PC-3 (cell line): ENCODE measurements at regions not wholly inside any gene's neighbourhood (a gene's known extent, or its start where the extent isn't known, plus 50 kb on each side); places are given as distances from the start of the nearest gene placed in this dataset.

Experiments used
- ATAC-seq: fragments of 200-7000 bp; cut with Tn5 transposase; 2 replicates; pipeline ENCODE4 v1.9.1; 2020; ENCODE audit warnings: mild to moderate bottlenecking, moderate library complexity
- BruUV-seq: library from RNA; stranded (reverse); fragments of 400-500 nt; replicated peaks from 2 replicates; lab custom pipeline; 2021; lab: Mats Ljungman, UMichigan
- CTCF ChIA-PET: fragments of 300-600 bp; sonication (Branson Sonifier 250); formaldehyde crosslinking; loops from one replicate; lab custom pipeline; 2022; ENCODE audit warnings: antibody characterized with exemption; lab: Charles Lee
- POLR2A ChIA-PET: fragments of 300-600 bp; sonication (Branson Sonifier 250); formaldehyde crosslinking; loops from one replicate; lab custom pipeline; 2022; ENCODE audit warnings: antibody characterized with exemption; ENCODE audit not compliant: unreplicated experiment; lab: Charles Lee
- DNase-seq: peaks from one replicate; pipeline ENCODE4 v3.0.0-alpha.2; 2015
- H2AFZ ChIP-seq: fragments of 300-600 bp; sonication (generic); 2 replicates; pipeline ENCODE4 v1.6.0; 2016; ENCODE audit warnings: antibody characterized with exemption, low read length
- H3F3A ChIP-seq: fragments of 300-600 bp; sonication (generic); one replicate; pipeline ENCODE4 v1.6.0; 2017; ENCODE audit warnings: antibody characterized with exemption, low read length, control low read depth, mild to moderate bottlenecking; ENCODE audit not compliant: unreplicated experiment
- H3K27ac ChIP-seq: fragments of 300-600 bp; sonication (generic); 2 replicates; pipeline ENCODE4 v1.5.1; 2016; ENCODE audit warnings: mild to moderate bottlenecking, low read length
- H3K27me3 ChIP-seq: fragments of 300-600 bp; sonication (generic); 2 replicates; pipeline ENCODE4 v1.6.1; 2016; ENCODE audit warnings: low read length, mixed read lengths
- H3K36me3 ChIP-seq: fragments of 300-600 bp; sonication (generic); 2 replicates; pipeline ENCODE4 v1.6.1; 2016; ENCODE audit warnings: low read depth, mixed run types, low read length, mixed read lengths
- H3K4me1 ChIP-seq: fragments of 300-600 bp; sonication (generic); 2 replicates; pipeline ENCODE4 v1.5.1; 2016; ENCODE audit warnings: low read length; ENCODE audit not compliant: insufficient read depth
- H3K4me2 ChIP-seq: fragments of 300-600 bp; sonication (generic); 2 replicates; pipeline ENCODE4 v1.6.0; 2016; ENCODE audit warnings: low read length
- H3K4me3 ChIP-seq: fragments of 300-600 bp; sonication (generic); 2 replicates; pipeline ENCODE4 v1.5.1; 2016; ENCODE audit warnings: mild to moderate bottlenecking, low read length, mixed read lengths
- H3K79me2 ChIP-seq: fragments of 300-600 bp; sonication (generic); 2 replicates; pipeline ENCODE4 v1.6.1; 2017; ENCODE audit warnings: low read length, mixed read lengths
- H3K9ac ChIP-seq: fragments of 300-600 bp; sonication (generic); 2 replicates; pipeline ENCODE4 v1.6.0; 2016; ENCODE audit warnings: mild to moderate bottlenecking, low read length
- H3K9me2 ChIP-seq: fragments of 300-600 bp; sonication (generic); replicated peaks from 2 replicates; pipeline ENCODE4 v1.6.1; 2016; ENCODE audit warnings: mixed run types, low read length, mixed read lengths
- H3K9me3 ChIP-seq: fragments of 300-600 bp; sonication (generic); 2 replicates; pipeline ENCODE4 v1.6.1; 2016; ENCODE audit warnings: low read length, mixed read lengths
- H4K20me1 ChIP-seq: fragments of 300-600 bp; sonication (generic); 2 replicates; pipeline ENCODE4 v1.6.1; 2016; ENCODE audit warnings: low read length, mixed read lengths
- CTCF ChIP-seq: fragments of 300-600 bp; sonication (generic); conservative IDR thresholded peaks from 2 replicates; pipeline ENCODE4 v1.5.1; 2017; ENCODE audit warnings: antibody characterized with exemption, low read depth, mild to moderate bottlenecking, low read length
- EZH2 ChIP-seq: fragments of 300-600 bp; sonication (generic); IDR thresholded peaks from one replicate; pipeline ENCODE4 v1.6.1; 2017; ENCODE audit warnings: antibody characterized with exemption, mild to moderate bottlenecking, low read length; ENCODE audit not compliant: unreplicated experiment
- EZH2phosphoT487 ChIP-seq: fragments of 300-600 bp; sonication (generic); IDR thresholded peaks from 2 replicates; pipeline ENCODE4 v1.6.1; 2018; ENCODE audit warnings: mild to moderate bottlenecking, antibody characterized with exemption, low read length, borderline replicate concordance
- intact Hi-C: fragments of 100-400 bp; cut with micrococcal nuclease; formaldehyde crosslinking; loops from 2 replicates; pipeline ENCODE4 v1.9.0; 2023

- intact Hi-C loops: no loop called here
- no peak overlapping the region for H2AFZ ChIP-seq
- no peaks in the 10 kb centered on the region for H3K9me2 ChIP-seq
- H3K9me3 ChIP-seq: no peaks in the 10 kb centered on the region
- TF ChIP-seq EZH2phosphoT487 (no peak), EZH2 (no peak), CTCF (no peak)
- no peak overlapping the region for H3K27ac ChIP-seq
- no peaks in the 10 kb centered on the region for H3K27me3 ChIP-seq
- no peak overlapping the region for H3K9ac ChIP-seq
- CTCF ChIA-PET: interaction anchor here (1.4 kb wide), 1 partner anchor 8 kb away, joined by 4 read pairs; no protein-coding TSS in a partner anchor
- H3K4me2 ChIP-seq: no peak overlapping the region
- H3F3A ChIP-seq: no peaks in the 10 kb centered on the region
- POLR2A ChIA-PET: no interaction called here
- no peaks in the 10 kb centered on the region for H4K20me1 ChIP-seq
- DNase-seq (no peak), ATAC-seq (no peak)
- no peak overlapping the region for H3K4me3 ChIP-seq
- H3K4me1 ChIP-seq: no peaks in the 10 kb centered on the region
- no TSS peak for BruUV-seq
- H3K79me2 ChIP-seq: no peaks in the 10 kb centered on the region
- H3K36me3 ChIP-seq: peaks cover 15% of the 10 kb centered on the region
Observed at GRCh38 chr3:185309302-185309701, 53.6 kb upstream of the MAP3K13 start.

GRCh38 chr3:185309795-185310194, 53.1 kb upstream of the MAP3K13 start:
- H3K4me2 ChIP-seq: no peak overlapping the region
- BruUV-seq: no TSS peak
- no peaks in the 10 kb centered on the region for H3F3A ChIP-seq
- ChIA-PET CTCF (no interaction called here), POLR2A (no interaction called here)
- H3K79me2 ChIP-seq: no peaks in the 10 kb centered on the region
- H3K9me2 ChIP-seq: no peaks in the 10 kb centered on the region
- no peak overlapping the region for H3K4me3 ChIP-seq
- H2AFZ ChIP-seq: no peak overlapping the region
- no peak overlapping the region for H3K27ac ChIP-seq
- intact Hi-C loops: no loop called here
- DNase-seq (no peak), ATAC-seq (no peak)
- H3K9ac ChIP-seq: no peak overlapping the region
- H3K9me3 ChIP-seq: no peaks in the 10 kb centered on the region
- H3K27me3 ChIP-seq: no peaks in the 10 kb centered on the region
- no peak for TF ChIP-seq EZH2
- TF ChIP-seq EZH2phosphoT487: no peak
- TF ChIP-seq CTCF: no peak
- H4K20me1 ChIP-seq: no peaks in the 10 kb centered on the region
- H3K4me1 ChIP-seq: no peaks in the 10 kb centered on the region
- peaks cover 15% of the 10 kb centered on the region for H3K36me3 ChIP-seq

- no peak overlapping the region for H3K4me2 ChIP-seq
- no peaks in the 10 kb centered on the region for H3K9me2 ChIP-seq
- DNase-seq (no peak), ATAC-seq (no peak)
- H3F3A ChIP-seq: peaks cover 3% of the 10 kb centered on the region
- no peaks in the 10 kb centered on the region for H3K9me3 ChIP-seq
- H3K27ac ChIP-seq: no peak overlapping the region
- CTCF ChIA-PET: no interaction called here
- peaks cover 15% of the 10 kb centered on the region for H3K36me3 ChIP-seq
- no peak overlapping the region for H3K9ac ChIP-seq
- H3K79me2 ChIP-seq: no peaks in the 10 kb centered on the region
- H4K20me1 ChIP-seq: no peaks in the 10 kb centered on the region
- H2AFZ ChIP-seq: no peak overlapping the region
- TF ChIP-seq EZH2 (no peak), CTCF (no peak), EZH2phosphoT487 (no peak)
- POLR2A ChIA-PET: no interaction called here
- peaks cover 7% of the 10 kb centered on the region for H3K4me1 ChIP-seq
- no peaks in the 10 kb centered on the region for H3K27me3 ChIP-seq
- no TSS peak for BruUV-seq
- intact Hi-C loops: no loop called here
- H3K4me3 ChIP-seq: no peak overlapping the region
Observed at GRCh38 chr3:185311991-185312390, 50.9 kb upstream of the MAP3K13 start.
